Activated gamma-delta T cell treated with Interleukin-2 at 50 U/mL for 16 hours (primary cell): ENCODE measurements at regions not wholly inside any gene's neighbourhood (a gene's known extent, or its start where the extent isn't known, plus 50 kb on each side); places are given as distances from the start of the nearest gene placed in this dataset.
"Not testable (repeated sequence)": the region's sequence is repeated elsewhere in the genome, so short reads cannot be mapped to it uniquely, and the experiment has no call there.

Source experiments
- DNase-seq: peaks from one replicate; pipeline ENCODE4 v3.0.0-alpha.2; 2020

GRCh38 chr21:7743940-7744339 is 2777.4 kb upstream of the TPTE start:
- not testable (repeated sequence) for DNase-seq

GRCh38 chr21:7744406-7745099 is 2776.8 kb upstream of the TPTE start:
- DNase-seq = not testable (repeated sequence)

- DNase-seq = not testable (repeated sequence)
Measured at GRCh38 chr21:7745100-7745450, 2776.3 kb upstream of the TPTE start.

GRCh38 chr21:7747964-7748363 is 2773.4 kb upstream of the TPTE start:
- DNase-seq = not testable (repeated sequence)

GRCh38 chr21:7752611-7753010 is 2768.8 kb upstream of the TPTE start:
- DNase-seq = not testable (repeated sequence)

DNA sequence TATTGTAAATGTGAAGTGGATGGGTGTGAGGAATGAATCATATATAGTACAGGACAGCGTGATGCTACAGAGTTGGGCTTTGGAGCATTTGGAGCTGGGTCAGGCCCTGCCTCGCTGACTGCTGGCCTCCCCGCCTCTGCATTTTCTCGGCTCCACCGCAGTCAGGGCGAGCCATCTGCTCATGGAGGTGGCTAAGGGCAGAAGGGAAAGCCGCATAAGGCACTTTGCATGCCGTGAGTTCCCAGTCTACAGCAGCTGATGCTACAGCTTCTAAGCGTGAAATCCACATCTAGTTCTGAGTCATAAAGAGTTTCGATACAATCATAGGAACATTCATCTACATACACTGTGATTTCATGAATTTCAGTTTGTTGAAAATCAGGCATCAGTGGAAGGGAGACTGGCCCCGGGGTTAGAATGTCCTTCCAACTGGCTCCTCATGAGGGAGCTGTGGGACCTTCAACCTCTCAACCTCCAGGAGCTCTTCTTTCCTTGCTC is 2768.0 kb upstream of the TPTE start:
- not testable (repeated sequence) for DNase-seq

- DNase-seq = not testable (repeated sequence)
Measured at GRCh38 chr21:7769985-7770384, 2751.4 kb upstream of the TPTE start.

GRCh38 chr21:7774219-7774618 is 2747.2 kb upstream of the TPTE start:
- DNase-seq = not testable (repeated sequence)

- DNase-seq = peak; percentile 5
Measured at GRCh38 chr21:7775327-7775984, 2745.9 kb upstream of the TPTE start.

DNA sequence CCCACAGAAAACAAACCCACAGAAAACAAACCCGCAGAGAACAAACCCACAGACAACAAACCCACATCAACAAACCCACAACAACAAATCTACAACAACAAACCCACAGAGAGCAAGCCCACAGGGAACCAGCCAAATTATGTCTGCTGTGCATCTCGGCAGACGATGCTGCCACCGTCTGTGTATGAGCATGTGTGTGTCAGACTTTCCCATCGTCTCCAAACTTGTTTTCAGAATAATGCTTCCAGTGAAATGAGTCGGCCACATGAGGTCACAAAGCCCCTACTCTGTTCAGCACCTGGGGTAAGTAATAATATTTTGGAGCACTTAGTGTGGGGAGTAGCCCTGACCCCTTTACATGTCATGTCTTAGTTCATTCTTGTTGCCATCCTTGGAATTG is 2745.3 kb upstream of the TPTE start:
- DNase-seq = not testable (repeated sequence)

DNA sequence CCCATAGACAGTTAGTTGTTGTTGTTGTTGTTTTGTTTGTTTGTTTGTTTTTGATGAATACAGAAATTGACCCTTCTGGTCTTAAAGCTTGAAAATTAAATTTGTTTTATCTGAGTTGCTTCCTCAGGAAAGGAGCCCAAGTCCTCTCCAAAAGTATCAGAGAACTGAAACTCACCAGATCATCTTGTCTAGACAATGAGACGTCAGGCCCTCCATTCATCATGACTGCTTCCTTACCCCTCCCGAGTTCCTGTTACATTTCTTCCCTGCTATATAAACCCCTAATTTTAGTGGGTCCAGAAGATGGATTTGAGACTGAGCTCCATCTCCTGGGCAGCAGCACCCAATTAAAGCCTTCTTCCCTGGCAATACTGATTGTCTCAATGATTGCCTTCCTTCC is 2744.8 kb upstream of the TPTE start:
- DNase-seq = not testable (repeated sequence)

GRCh38 chr21:7777289-7777688 is 2744.1 kb upstream of the TPTE start:
- DNase-seq = not testable (repeated sequence)

- DNase-seq = not testable (repeated sequence)
Measured at GRCh38 chr21:7787427-7788078, 2733.8 kb upstream of the TPTE start.

- not testable (repeated sequence) for DNase-seq
Measured at GRCh38 chr21:7793797-7794196, 2727.6 kb upstream of the TPTE start.

DNA sequence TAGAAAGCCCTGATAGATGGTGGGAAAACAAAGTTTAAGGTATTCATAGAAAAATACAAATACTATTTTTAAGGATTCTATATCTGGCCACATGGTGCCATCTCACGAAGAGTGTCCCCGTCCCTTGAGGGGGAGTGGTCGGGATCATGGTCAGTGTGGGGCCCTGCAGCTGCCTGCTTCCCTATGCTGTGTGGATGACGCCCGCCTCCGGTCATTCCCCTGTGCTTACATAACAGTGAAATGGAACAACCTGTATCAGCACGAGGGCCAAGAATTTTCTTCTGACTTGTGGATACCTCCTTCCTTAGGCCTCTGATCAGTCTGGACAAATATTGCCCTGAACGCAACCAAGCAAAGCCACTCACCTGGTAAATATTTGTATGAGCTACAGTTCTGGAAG is 2724.1 kb upstream of the TPTE start:
- not testable (repeated sequence) for DNase-seq

DNA sequence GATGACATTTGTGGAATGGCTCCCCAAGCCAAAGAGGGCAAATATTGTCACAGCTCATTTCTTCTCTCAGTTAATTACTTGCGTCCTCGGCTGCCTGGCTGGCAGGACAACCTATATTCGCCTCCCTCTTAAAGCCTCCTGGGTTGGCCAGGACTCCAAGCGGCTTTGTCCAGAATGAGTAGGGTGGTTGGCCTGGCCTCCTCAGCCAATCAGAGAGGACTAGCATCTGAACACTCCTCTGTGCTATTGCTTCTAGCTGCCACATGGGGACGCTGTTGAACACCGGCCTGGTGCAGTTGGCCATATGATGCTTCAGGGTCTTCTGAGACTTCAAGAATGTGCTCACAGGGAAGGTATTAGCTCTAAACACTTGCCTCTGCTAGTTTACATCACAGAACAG is 2722.9 kb upstream of the TPTE start:
- DNase-seq = not testable (repeated sequence)

GRCh38 chr21:7799697-7800096 is 2721.7 kb upstream of the TPTE start:
- not testable (repeated sequence) for DNase-seq

DNA sequence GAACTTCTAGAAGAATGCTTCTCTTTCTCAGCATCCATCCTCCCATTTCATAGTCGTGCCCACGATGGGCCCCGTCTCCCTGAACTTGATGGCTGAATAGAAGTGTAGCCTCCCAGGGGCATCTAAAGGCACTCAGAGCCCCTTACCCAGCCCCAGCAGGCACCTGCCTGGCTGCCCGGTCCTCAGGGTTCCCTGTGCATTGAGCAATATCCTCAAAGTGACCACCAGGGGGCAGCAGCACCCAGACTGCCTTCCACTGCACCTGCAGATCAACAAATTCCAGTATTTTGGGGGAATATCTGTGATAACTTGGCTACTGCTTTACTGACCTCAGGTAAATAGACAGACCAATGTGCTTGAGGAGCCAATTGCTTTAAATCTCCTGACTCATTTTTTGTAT is 2707.9 kb upstream of the TPTE start:
- DNase-seq = not testable (repeated sequence)

- DNase-seq = not testable (repeated sequence)
Measured at GRCh38 chr21:7817013-7817412, 2704.4 kb upstream of the TPTE start.

DNA sequence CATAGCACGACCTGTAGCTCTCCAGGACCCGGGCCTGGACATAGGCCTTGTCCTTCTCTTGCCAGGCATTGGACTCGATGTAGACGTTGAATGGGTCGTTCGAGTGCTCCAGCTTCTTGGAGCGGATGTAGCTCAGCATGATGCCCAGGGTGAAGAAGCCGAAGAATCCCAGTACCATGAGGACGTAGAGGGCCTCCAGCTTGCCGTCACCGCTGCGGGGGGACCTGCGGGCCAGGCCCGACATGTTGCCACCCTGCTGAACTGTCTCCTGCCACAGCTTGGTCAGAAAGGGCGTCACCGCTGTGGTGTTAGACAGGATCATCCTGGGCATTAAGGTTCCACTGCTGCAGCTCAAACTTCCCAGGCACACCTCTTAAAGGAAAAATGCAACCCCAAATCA is 2702.1 kb upstream of the TPTE start:
- DNase-seq = not testable (repeated sequence)

GRCh38 chr21:7825627-7826026 is 2695.8 kb upstream of the TPTE start:
- DNase-seq = not testable (repeated sequence)

- DNase-seq = not testable (repeated sequence)
Measured at GRCh38 chr21:7826174-7826573, 2695.2 kb upstream of the TPTE start.

DNA sequence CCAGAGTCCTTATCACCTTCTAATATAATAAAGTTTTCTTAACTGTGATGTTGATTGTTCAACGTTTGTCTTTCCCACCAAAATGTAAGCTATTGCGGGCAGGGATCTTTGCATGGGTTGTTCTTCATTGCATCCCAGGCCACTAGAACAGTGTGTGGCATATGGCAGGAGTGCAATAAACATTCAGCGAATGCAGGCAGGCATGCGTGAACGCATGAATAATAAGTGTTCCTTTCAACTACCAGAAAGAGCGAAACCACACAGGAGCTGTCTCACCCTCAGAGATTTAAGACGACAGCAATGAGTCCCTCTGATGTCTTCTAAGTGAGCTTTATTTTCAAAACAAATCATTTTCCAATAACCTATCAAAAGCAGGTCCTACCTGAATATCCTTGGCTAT is 2693.1 kb upstream of the TPTE start:
- DNase-seq = not testable (repeated sequence)

DNA sequence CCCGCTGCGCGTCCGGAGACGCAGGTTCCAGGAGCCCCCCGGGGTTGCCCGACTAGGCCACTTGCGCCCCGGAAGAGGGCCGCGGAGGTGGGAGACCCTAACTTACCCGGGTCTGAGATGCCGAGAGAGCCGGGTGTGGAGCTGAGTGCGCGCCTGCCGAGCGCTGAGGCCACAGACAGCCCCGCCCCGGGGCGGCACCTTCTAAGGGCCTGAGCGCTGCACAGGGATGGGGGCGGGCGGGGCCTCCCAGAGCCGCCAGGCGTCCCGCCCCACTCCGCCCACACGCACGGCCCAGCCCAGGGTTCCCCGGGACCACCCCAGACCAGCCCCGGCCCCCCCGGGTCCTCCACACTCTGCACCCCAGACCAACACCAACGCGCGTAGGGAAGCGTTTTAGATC is 2692.0 kb upstream of the TPTE start:
- not testable (repeated sequence) for DNase-seq
